ENCODE measurements at regions not wholly inside any gene's neighbourhood (a gene's known extent, or its start where the extent isn't known, plus 50 kb on each side); places are given as distances from the start of the nearest gene placed in this dataset.
A peak's percentile ranks its signal among the peaks of the same experiment; 100 is the strongest.

DNA sequence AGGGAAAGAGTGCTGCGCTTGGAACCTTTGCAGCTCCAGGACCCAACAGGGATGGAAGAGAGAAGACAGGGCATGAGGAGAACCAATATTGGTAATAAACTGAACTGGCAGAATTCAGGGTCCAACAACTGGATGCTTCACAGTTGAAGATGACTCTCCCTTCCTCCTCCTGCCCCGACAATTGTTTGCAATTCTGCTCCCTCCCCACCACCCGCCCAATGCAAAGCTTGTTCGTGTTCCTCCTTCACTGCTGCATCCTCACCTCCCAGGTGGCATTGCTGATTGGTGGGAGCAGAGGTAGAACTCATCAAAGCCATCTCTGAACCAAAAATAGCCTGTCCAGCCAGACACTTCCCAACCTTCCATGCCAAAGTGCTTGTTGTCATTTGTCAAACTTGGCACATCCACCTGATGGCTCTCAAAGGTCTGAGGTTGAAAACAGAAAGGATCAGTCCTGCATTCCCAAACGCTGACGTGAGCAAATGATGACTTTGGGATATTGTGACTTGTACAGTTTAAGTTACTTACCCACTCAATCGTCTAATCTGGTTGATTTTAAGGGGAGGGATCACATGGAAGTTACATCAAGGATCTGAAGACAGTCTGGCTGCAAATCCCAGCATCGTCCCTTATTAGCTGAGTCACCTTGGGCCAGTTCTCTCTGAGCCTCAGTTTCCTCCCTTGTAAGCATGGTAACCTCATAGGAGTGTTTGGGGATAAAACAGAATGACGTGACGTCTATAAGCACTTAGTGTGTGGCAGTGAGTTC, 242.6 kb upstream of the CRY1 start:
- no peak for ATAC-seq
- intact Hi-C loops (cut with micrococcal nuclease): no loop called here
- DNase-seq: no peak

DNA sequence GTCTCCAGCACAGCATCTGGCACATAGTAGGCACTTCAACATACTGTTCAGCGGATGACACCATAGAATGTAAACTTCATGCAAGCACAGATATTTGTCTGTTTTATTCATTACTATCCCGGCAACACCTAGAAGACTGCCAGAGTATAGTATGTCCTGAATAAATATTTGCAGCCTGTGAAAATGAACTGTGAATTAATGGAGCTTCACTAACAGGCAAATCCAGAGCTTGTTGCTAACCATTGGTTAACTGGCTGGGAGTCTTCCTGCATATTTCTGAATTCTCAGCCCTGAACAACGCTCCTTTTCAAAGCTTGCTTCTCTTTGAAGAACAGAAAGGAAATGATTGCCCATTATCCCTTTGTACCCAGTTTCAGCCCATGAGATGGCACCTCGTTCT, 243.3 kb upstream of the CRY1 start:
- ATAC-seq (no peak), DNase-seq (no peak)
- intact Hi-C loops (cut with micrococcal nuclease): no loop called here

DNA sequence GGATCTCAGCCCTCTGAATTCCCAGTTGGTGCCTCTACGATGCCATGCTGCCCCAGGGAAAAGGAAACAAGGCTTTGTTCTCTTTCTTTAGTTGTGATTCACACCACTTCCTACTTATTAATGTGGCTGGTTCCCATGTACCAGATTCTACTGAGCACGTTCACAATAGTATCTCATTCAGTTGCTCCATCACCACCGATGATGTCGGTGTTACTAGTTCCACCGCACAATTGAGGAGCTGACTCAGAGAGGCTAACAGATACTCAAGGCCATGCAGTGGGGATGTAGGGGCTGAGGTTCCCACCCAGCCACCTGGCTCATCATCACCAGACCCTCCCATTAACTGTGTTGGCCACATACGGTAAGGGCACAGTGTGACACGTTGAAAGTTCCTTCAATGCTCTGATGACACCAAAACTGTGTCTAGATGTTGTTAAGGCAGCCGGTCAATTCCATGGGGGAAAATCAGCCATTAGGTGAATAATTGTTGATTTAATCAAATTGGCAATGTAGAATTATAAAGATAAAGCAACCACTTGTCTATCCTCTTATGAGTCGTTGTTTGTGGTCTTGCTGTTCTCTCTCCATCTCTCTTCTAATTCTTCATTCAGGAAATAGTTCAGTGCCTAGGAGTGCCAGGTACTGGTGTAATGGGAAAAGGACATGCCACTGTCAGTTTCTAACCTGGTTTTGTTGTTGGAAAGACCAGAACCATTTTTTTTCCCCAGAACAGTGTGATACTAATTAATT, 244.2 kb upstream of the CRY1 start:
- no peak for DNase-seq
- no peak for ATAC-seq
- intact Hi-C loops (cut with micrococcal nuclease): no loop called here

DNA sequence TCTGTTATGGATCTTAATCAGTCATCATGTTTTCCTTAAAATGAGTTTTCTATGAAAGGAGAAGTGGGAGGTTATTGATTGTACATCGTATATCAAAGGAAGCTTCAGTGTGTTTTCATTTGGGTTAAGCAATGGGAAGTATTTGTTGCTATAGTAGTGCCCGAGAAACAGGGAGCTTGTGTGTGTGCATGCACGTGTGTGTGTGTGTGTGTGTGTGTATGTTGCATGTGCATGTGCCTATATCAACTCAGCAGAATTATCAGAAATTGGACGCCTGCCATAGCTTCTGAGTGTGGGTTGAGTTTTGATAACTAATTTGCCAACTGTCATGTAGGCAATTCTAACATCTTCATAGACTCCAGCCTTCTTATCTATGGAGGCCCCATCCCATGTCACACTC, 246.1 kb upstream of the CRY1 start:
- no peak for ATAC-seq
- intact Hi-C loops (cut with micrococcal nuclease): no loop called here

DNA sequence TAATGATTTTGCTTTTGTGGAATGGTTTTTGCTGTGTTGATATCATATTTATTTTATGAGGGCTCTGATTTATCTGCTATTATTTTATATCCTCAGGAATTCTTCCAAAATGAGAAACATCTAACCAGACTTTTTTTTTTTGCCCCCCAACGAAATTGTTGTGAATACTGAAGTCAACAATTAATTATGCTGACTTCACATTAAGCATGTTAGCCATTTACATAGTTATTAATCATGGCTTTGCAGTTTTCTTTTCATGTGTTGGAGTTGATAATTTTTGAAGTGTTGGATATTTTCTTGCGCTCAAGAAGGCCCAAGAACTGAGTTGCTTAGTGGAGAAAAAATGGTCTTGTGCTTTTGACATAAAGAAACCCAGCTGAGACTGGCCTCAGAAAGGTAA, 246.6 kb upstream of the CRY1 start:
- ATAC-seq (no peak), DNase-seq (no peak)
- intact Hi-C loops (cut with micrococcal nuclease): no loop called here

More for the DNA sequence above, 246.1 kb upstream of the CRY1 start:
- DNase-seq: no peak

DNA sequence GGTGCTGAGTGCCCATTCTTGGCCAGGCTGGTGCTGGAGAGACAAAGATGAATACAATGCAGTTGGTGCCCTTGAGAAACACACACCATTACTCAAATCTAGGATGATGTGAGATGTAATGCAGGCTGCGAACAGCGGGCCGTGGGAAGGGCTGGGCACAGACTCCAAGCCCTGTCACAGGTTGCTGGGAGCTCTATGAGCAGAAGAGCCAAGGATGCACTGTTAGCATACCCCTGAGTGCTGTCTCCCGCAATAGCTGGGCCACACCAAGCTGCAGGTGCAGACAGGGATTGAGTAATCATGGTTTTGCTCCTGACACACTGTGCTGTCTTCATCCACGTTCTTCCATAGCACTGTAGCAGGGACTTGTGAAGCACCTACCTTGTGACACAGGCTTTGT, 247.5 kb upstream of the CRY1 start:
- ATAC-seq: no peak
- intact Hi-C loops (cut with micrococcal nuclease): no loop called here

DNA sequence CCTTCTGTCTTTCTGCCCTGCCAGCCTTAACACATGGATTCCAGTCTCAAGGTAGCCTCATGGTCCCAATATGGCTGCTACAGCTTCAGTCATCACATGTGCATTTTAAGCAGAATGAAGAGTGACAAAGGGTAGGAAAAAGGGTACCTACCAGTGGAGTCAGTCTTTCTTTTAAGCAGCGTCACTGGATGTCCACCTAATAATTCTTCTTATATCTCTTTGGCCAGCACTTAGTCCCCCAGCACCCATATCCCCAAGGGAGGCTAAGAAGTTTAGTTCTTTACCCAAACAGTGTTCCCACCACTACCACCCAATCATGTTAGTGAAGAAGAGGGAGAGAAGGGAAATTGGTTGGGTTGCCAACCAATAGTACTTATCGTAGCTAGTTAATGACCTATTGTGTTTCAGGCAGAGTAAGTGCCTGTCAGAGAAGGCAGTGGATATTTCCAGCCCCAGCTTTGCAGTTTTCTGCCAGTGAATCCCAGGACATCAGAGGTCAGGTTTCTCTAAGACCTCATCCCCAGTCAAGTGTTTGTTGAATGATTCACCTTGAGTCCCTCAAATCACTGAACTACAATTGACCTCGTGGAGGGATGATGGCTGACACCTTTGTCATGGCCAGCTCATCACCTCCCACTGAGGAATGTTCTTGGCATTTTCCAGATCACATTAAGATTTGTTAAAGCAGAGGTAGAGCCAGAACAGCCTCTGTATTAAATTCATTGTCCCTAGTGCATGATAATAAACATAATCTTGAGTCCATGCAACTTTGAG, 250.9 kb upstream of the CRY1 start:
- no peak for ATAC-seq
- no peak for DNase-seq
- intact Hi-C loops (cut with micrococcal nuclease): no loop called here

More for the DNA sequence above, 247.5 kb upstream of the CRY1 start:
- no peak for DNase-seq

DNA sequence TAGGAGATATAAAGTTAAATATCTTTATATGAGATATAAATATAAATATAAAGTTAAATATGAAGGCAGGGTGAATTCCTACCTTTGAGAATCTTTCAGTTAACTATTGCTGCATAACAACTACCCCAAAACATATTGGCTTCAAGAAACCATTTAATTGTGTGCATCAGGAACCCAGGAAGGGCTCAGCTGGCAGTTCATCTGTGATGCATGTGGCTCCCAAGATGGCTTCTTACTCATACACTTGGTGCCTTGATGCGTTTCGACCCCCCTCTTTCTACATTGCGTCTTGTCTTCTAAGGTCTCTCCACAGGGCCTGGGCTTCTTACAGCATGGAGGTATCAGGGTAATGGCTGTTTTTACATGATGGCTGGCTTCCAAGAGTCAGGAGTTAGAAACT, 253.9 kb upstream of the CRY1 start:
- DNase-seq: no peak
- intact Hi-C loops (cut with micrococcal nuclease): no loop called here
- ATAC-seq: no peak

DNA sequence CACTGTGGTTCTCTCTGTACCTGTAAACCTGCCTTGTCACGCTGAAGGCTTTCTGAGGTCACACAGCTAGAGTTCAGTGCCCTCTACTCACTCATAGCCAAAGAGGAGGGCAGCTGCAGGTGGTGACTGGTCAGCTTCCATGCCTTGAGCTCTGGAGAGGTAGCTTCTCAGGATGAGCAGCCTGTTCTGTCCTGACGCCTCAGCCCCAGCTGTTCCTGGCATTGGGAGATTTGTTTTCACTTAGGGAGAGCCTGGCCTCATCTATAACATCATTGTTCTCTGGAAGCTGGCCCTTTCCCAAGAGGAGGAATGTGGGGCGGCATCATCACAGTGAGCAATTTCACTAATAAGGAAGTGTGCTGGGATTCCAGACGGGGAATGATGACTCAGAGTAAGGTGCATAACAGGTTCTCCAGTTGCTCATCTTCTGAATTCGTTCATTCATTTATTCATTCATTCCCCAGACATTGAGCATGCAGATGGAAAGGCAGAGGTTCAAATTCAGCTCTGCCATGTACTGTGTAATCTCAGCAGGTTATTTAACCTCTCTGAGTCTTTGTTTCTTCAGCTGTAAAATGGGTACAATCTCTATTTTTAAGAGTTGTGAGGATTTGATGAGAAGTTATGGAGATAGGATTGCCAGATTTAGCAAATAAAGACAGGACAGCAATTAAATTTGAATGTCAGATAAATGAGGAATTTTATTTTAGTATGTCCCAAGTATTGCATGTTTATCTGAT, 255.8 kb upstream of the CRY1 start:
- ATAC-seq: no peak

DNA sequence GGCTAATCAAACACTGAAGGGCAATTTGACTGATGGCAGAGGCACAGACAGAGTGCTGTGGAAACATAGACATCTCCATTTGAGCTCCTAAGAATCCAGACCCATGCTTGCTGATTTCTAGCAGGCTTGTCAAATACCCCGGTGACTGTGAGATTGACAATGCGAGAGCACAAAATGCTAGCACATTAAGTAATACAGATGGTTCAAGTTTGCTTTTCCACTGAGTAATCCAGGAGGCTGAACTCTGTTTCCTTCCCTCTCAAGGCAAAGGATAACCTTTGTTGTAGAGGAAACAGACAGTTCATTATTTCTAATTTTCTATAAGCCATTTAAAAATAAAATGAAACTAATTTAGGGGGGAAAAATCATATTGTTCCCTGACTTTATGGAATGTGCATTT, 256.5 kb upstream of the CRY1 start:
- DNase-seq (no peak), ATAC-seq (no peak)
- intact Hi-C loops (cut with micrococcal nuclease): no loop called here

More for the DNA sequence above, 255.8 kb upstream of the CRY1 start:
- DNase-seq: no peak
- intact Hi-C loops (cut with micrococcal nuclease): no loop called here

DNA sequence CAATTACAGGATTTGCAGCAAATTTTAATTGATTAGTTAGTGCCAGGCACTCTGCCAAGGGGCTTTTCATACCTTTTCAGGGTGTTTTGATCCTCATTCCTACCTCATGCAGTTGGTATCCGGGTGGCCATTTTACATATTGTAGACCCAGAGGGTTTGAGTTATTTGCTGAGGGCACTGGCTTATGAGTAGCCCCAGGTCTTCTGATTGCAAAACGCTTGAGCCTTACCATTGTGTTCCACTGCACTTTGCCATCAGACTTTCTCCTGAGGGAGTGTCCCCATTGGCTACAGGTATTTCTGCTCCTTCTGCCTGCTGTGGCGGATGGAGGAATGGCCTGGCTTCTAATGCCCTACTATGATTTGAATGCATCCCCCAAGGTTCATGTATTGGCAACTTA, 257.8 kb upstream of the CRY1 start:
- intact Hi-C loops (cut with micrococcal nuclease): no loop called here
- ATAC-seq (no peak), DNase-seq (no peak)

DNA sequence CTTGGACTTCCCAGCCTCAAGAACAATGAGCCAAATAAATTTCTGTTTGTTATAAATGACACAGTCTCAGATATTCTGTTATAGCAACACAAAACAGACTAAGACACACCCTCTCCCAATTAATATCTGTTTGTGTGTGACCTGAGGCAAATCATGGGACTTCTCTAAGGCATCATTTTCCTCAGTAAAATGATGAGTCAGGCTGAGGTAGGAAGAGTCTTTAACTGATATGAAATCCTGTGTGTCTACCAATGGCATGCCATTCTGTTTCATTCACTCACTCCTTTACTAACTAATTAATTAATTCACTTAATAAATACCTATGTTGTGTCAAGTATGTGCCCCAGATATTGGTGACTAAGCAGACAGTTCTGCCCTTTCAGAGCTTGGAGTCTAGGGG, 258.4 kb upstream of the CRY1 start:
- ATAC-seq: no peak
- intact Hi-C loops (cut with micrococcal nuclease): no loop called here
- no peak for DNase-seq

DNA sequence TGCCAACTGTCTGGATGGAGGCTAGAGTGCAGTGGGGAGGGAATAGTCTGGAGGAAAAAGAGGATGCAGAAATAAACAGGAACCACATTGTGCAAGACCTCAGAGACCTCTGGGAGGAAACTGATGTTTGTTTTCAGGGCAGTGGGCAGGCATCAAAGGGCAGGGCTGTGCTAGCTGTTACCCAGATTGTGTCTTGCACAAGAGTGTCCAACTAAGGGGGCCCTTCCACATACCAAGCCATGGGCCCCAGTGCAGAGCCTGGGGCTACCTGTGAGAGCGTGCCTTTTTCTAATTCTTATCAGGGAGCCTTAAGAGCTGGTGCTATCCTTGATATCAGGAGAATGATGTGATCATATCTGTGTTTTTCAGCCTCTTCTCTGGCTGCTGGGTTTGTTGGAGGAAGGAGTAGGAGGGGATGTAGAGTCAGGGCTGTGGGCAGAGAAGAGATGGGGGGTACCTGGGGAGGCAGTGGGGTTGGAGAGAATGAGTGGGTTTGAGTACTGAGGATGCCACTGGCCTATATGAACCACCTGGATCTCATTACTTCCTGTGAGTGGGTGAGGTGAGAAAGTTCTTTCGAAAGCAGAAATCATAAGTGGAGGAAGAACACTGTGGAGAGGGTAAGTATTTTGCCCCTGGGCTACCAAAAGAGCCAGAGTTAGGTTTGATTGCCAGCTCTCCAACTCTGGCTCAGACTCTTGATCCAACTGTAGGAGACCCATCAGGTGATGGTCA, 259.2 kb upstream of the CRY1 start:
- intact Hi-C loops (cut with micrococcal nuclease): no loop called here
- DNase-seq (no peak), ATAC-seq (peak; percentile 54)

DNA sequence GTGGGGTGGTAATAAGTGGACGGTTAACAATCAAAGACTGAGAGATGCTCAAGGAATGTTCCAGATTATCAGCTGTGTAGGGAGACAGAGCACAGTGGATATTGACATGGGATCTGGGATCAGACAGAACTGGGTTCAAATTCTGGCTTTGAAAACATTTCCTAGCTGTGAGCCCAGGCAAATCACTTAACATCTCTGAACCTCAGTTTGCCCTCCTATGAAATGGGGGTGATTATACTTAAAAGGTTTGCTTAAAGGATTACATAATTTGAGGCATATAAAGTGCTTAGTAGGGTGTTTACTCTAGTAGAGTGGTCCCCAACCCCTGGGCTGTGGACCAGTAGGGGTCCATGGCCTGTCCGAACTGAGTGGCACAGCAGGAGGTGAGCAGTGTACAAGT, 260.0 kb upstream of the CRY1 start:
- ATAC-seq (no peak), DNase-seq (no peak)
- intact Hi-C loops (cut with micrococcal nuclease): no loop called here

DNA sequence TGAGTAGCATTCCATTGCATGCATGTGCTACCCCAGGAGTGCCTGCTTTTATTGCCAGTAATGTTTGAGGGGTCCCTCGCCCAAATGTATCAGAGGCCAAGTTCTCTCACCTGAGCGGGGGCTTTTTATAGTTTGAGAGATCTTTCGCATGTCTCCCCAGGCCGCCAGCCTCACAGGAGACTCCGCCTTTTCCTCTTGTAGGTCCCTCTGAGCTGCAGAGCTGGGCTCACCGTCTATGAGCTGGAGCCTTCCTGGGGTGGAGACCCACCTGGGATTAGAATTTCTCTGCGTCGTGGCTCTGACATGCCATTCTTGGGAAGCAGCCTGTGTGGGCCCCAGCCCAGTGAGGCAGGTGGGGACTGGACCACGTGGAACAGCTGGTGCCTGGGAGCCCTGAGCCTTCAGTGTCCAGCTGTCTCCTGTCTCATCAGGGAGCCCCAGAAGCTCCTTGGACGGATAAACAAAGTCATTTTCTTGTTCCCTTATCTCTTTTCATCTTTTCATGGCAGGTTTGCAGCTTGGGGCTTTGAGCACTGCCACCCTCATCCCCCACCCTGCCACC, 261.7 kb upstream of the CRY1 start:
- no peak for DNase-seq
- intact Hi-C loops (cut with micrococcal nuclease): no loop called here
- ATAC-seq: no peak

DNA sequence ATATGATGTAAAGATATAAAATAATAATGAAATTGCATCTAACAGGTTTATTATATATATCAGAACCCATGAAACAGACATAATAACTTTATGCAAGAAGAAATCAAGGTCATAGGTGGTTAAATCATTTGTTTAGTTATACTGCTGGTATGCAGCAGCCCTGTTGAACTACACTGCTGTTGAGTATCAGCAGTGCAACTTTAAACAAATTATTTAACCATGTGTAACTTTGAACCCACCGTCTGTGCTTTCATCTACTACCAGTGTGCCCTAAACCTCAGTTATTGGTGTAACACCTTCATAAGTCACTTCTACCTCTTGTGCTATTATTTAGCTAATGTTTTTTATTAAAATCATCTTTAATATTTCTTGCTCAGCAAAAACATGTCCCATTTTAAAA, 262.3 kb upstream of the CRY1 start:
- ATAC-seq (no peak), DNase-seq (no peak)
- intact Hi-C loops (cut with micrococcal nuclease): no loop called here

DNA sequence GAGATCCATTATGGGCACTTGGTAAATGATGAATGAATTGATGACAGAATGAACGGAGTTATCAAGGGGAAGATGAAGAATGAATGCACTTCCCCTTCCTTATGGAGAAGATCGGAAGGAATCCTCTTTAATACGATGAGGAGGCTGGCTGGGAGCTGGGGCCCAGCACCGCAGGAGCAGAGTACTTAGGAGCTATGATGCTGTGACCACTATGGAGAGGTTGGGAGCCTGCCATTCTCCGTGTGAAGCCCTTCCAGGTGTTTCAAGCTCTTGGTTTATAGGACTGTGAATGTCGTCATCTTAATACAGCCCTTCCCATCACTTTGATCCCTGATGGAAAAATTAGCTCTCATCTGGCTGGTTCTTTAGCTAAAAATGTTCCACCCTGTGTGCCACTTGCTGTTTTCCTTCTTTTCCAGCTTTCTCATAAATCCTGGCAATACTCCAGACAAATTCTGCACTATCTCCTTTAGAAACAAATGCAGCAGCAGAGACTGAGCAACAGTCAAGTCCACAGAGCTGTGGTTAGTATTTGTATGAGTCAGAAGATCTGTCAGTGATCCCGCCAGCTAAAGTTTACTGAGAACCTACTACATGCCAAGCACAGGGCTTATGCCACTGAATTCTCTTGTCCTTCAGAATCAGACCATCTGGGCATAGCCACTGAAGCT, 263.1 kb upstream of the CRY1 start:
- DNase-seq (no peak), ATAC-seq (no peak)
- intact Hi-C loops (cut with micrococcal nuclease): no loop called here

DNA sequence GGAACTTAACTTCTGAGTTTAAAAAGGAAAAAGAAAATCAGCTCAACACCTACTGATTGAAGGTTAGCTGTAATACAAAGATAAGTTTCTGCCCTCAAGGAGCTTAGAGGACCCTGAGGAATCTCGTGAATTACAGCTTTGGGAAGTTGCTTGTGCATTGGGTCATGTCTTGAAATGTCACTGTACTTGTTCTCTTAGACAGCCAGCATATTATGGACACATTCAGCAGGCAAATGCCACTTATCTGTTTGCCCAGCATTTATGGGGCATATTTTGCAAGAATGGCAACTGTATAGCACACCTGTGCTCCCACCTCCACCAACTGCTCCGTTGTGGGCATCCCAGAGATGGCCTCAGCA, 263.6 kb upstream of the CRY1 start:
- DNase-seq: no peak
- no peak for ATAC-seq
- intact Hi-C loops (cut with micrococcal nuclease): no loop called here
